Myocyte (in vitro differentiated cells): ENCODE measurements at regions not wholly inside any gene's neighbourhood (a gene's known extent, or its start where the extent isn't known, plus 50 kb on each side); places are given as distances from the start of the nearest gene placed in this dataset.
"Not testable (repeated sequence)": the region's sequence is repeated elsewhere in the genome, so short reads cannot be mapped to it uniquely, and the experiment has no call there.

Source experiments
- DNase-seq: peaks from one replicate; pipeline ENCODE4 v3.0.0-alpha.2; 2012; ENCODE audit warnings: low read depth

- DNase-seq = no peak
Observed at GRCh38 chr4:24211856-24212255, 322.0 kb upstream of the PPARGC1A start.

- DNase-seq = peak; percentile 55
Observed at GRCh38 chr4:24210332-24210902, 320.6 kb upstream of the PPARGC1A start.

GRCh38 chr4:24209906-24210305, 320.1 kb upstream of the PPARGC1A start:
- no peak for DNase-seq

GRCh38 chr4:24209131-24209530, 319.3 kb upstream of the PPARGC1A start:
- peak; percentile 36 for DNase-seq

GRCh38 chr4:24208691-24209090, 318.8 kb upstream of the PPARGC1A start:
- DNase-seq = no peak

- DNase-seq = not testable (repeated sequence)
Observed at GRCh38 chr4:24204708-24205107, 314.9 kb upstream of the PPARGC1A start.

DNA sequence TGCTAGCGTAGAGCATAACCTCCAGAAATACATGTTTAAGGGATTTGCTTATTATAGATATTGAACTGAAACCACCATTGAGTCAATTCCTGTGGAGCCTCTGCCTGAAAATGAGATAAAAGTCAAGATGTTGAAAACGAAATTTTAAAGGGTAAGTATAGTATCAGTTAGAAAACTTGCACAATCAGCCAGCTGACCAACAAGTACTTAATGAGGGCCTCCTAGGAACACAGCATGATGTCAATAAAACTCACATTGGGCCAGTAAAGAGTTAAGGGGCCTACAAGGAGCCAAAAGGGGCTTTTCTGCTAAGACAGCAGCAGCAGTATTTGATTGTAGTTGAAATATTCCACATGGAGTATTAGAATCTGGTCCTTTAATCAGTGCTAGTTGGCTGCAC, 314.1 kb upstream of the PPARGC1A start:
- no peak for DNase-seq

DNA sequence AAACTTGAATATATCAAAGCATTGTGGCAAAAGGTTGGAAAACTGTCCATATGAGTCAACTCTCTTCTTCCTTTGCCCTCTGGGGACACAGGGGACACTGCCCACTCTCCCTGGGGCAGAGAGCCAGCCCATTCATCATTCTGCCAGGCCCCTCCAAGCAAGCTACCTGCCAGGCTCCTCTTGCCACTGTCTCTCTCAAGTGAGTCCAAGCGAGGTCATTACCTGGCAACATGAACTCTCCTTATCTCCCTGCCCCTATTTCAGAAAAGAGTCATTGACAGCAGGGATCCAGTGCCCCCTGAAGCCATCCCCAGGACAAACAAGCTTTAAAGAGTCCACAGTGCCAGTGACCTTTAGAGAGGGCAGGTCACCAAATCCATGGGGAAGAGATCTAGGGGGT, 312.7 kb upstream of the PPARGC1A start:
- no peak for DNase-seq

- DNase-seq = no peak
Observed at GRCh38 chr4:24197955-24198354, 308.1 kb upstream of the PPARGC1A start.

GRCh38 chr4:24196785-24197184, 306.9 kb upstream of the PPARGC1A start:
- DNase-seq = no peak

GRCh38 chr4:24195991-24196736, 306.3 kb upstream of the PPARGC1A start:
- DNase-seq = no peak

DNA sequence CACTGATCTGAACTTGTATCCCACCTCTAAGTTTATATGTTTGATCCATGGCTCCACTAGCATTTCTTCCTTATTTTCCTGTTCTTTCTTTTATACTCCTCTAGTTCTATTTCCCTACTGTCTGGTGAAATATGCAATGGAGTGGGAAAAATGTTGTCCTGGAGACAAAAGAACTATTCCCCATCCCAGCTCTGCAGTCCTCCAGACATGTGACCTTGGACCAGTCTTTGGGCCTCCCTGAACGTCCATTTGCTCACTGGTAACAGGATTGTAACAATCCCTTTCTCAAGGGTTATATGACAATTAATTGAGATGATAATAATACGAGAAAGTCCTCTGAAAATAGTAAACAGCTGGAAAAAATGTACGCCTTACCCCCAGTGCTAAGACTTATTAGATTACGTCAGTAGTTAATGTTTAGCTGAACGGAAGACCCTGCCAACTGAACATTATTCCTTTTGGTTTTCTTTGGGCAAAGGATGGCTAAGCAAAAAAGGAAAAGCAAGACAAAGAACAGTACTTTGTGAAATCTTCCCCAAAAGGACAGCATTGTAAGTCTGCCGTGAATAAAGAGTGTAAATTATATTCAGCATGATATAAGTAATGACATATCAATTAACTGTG, 302.3 kb upstream of the PPARGC1A start:
- no peak for DNase-seq

DNA sequence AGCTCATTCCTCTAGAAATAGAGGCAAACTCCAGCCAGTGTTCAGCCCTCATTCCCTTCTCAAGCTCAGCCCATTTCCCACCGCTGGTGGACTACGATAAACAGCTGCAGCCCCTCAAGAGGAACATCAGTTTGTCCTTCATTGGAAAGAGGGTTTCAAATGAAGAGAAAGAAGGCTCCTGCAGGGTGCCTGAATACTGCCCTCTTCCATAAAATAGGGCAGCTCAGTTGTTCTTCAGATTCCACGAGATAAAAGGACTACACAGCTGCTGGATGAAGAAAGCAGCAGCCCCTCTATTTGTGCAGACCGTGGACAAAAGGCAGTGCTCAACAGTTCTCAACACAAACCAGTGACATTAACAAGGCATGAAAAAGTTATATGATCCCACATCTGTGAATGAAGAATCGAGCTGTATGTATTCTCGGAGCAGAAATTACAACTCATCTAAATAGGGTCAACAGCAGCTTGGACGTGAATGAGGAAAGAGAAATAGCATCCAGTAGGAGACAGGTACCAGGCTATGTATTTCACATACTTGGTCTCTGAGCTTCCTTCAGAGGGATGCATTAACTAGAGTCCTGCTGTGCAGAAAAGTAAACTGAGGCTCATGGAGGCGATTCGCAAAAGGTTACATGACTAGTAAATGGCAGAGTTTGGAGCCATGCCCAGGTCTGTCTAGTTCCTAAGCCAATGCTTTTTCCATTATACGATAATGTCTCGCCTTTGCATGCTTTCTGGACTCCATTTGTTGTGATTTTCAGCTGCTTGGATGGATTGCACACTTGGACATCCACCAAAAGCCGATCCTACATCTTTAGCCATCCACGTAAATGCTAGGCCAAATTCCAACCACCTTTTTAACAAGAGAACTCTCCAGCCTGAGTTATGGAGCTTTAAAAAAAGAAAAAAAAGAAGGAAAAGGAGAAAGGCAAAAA, 301.2 kb upstream of the PPARGC1A start:
- DNase-seq = no peak

- no peak for DNase-seq
Observed at GRCh38 chr4:24188459-24188858, 298.6 kb upstream of the PPARGC1A start.

DNA sequence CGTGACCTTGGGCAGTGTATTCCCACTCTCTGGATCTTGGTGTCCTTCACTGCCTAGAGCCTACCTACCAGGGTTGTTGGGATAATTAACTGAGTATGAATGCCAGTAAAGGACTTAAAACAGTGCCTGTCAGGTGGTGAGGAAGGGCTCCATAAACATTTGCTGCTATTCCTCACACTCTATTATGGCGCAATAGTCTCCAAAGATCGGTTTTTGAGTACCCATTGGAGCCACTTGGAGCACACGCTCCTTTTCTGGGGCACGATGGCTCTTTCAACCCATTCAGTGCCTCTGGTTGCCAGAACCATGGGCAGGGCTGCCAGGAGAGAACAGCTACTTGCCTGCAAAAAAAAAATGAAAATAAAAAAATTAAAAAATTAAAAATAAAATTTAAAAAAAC, 296.6 kb upstream of the PPARGC1A start:
- DNase-seq = no peak

- no peak for DNase-seq
Observed at GRCh38 chr4:24181005-24181404, 291.2 kb upstream of the PPARGC1A start.

DNA sequence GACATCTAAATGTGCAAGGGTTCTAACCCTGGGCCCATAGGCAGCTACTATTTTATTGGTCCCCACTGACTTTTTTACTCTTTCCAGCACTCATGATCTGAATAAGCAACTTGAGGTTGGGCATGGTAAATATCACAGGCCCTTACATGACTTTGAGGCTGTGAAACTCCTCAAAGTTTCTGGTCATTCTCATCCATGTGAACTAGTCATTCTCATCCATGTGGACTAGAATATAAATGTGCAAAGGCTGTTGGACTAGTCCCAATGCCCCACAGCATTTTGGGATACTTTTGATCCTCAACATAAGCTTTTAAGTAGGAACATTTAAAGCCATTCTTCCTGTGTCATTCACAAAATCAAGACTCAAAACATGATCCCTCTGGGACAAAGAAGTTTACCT, 290.7 kb upstream of the PPARGC1A start:
- no peak for DNase-seq

- peak; percentile 61 for DNase-seq
Observed at GRCh38 chr4:24179201-24179840, 289.5 kb upstream of the PPARGC1A start.

DNA sequence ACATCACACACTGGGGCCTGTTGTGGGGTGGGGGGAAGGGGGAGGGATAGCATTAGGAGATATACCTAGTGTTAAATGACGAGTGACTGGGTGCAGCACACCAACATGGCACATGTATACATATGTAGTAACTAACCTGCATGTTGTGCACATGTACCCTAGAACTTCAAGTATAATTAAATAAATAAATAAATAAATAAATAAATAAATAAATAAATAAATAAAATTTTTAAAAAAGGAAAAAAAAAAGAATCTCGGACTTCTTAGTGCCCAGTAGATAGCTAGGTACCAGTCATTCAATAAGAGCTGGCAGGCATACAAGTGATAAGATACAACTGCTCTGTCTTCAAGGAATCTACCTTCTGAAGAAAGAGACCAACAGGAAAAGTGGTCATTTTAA, 287.6 kb upstream of the PPARGC1A start:
- not testable (repeated sequence) for DNase-seq

DNA sequence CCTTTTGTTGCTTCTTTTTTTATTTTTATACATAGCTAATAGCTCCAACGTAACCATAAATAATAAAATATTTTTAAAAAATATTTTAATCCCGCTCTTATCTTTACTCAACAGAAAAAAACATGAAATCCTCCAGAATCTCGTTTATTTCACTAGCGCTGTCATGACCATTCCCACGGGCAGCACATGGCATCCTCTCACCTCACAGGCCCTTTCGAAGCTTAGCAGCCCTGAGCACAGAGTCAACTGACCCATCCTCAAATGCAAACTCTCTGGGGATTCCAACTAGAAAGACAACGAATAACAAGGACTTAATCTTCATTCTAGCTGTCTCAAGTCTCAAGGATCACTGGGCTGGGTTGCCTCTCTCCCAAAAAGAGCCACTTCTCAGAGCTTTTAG, 285.9 kb upstream of the PPARGC1A start:
- no peak for DNase-seq

GRCh38 chr4:24174602-24175001, 284.8 kb upstream of the PPARGC1A start:
- peak; percentile 93 for DNase-seq
